ENCODE measurements at regions not wholly inside any gene's neighbourhood (a gene's known extent, or its start where the extent isn't known, plus 50 kb on each side); places are given as distances from the start of the nearest gene placed in this dataset.

DNA sequence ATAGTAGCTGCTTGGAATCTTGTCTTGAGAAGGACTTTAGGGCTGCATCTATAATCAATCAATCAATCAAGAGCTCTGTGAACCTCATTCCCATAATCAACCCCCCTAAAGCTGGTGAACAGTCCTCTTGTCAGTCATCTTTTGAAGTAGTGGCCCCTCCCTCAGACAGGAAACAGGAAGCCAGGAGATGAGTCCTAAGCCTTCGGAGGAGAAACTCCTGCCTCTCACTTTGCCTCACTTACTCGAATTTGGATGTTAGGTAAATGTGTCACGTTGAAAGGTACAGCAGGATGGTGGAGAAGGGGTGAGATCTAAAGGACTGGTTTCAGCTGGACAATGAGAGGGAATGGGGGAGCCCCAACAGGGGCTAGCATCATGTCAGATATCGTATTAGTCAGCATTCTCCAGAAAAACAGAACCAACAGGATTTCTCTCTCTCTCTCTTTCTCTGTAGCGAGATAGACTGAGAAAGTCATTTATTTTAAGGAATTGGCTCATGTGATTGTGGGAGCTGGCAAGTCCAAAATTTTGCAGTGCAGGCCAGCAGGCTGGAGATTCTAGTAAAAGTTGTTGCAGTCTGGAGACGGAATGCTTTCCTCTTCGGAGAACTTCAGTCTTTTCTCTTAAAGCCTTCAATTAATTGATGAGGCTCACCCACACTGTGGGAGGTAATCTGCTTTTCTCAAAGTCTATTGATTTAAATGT lies 144.4 kb upstream of the PWP1 start:
- no peak overlapping the region for H3K4me3 ChIP-seq (ENCODE audit: low read length in 2 of 2)
- no peaks in the 10 kb centered on the region for H3K27me3 ChIP-seq (ENCODE audit: control insufficient read depth in 2 of 2, insufficient read depth in 1 of 2, low read length in 1 of 2)
- H3K9me3 ChIP-seq (ENCODE audit: control insufficient read depth in 2 of 2, insufficient read depth in 1 of 2, low read length in 1 of 2), result no peaks in the 10 kb centered on the region
- H3K4me1 ChIP-seq (ENCODE audit: control insufficient read depth in 2 of 2, insufficient read depth in 2 of 2, low read length in 2 of 2), result no peaks in the 10 kb centered on the region
- no peak for DNase-seq (ENCODE audit: low read depth in 6 of 9, low spot score in 9 of 9)
- WGBS, result 88% methylated on average over 7 of the region's 7 CpGs
- no peaks in the 10 kb centered on the region for H3K36me3 ChIP-seq (ENCODE audit: control insufficient read depth in 2 of 2, insufficient read depth in 2 of 2, low read length in 1 of 2)
- no peak overlapping the region for H3K27ac ChIP-seq (ENCODE audit: low read depth in 1 of 2, low read length in 1 of 2)

DNA sequence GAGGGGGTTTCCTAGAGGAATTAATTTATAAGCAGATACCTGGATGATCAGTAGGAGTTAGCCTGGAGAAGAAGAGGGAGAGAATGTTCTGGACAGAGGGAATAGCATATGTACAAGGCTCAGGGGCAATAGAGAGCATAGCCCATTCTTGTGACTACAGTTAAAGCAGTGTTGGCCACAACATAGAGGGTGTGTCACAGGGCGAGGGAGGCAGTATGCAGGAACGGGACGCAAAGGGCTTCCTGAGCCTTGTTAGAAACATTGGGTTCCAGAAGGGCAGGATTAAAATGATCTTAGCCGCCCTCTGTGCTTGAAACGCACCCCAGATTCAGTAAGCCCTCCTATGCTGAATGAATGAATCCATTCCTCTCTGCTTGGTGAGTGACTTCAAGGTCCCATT lies 142.2 kb upstream of the PWP1 start:
- no peaks in the 10 kb centered on the region for H3K4me1 ChIP-seq (ENCODE audit: control insufficient read depth in 2 of 2, insufficient read depth in 2 of 2, low read length in 2 of 2)
- H3K9me3 ChIP-seq (ENCODE audit: control insufficient read depth in 2 of 2, insufficient read depth in 1 of 2, low read length in 1 of 2), result no peaks in the 10 kb centered on the region
- H3K4me3 ChIP-seq (ENCODE audit: low read length in 2 of 2), result no peak overlapping the region
- no peak for DNase-seq (ENCODE audit: low read depth in 6 of 9, low spot score in 9 of 9)
- H3K27ac ChIP-seq (ENCODE audit: low read depth in 1 of 2, low read length in 1 of 2), result no peak overlapping the region
- 97% methylated on average over 5 of the region's 5 CpGs for WGBS
- no peaks in the 10 kb centered on the region for H3K36me3 ChIP-seq (ENCODE audit: control insufficient read depth in 2 of 2, insufficient read depth in 2 of 2, low read length in 1 of 2)
- no peaks in the 10 kb centered on the region for H3K27me3 ChIP-seq (ENCODE audit: control insufficient read depth in 2 of 2, insufficient read depth in 1 of 2, low read length in 1 of 2)

DNA sequence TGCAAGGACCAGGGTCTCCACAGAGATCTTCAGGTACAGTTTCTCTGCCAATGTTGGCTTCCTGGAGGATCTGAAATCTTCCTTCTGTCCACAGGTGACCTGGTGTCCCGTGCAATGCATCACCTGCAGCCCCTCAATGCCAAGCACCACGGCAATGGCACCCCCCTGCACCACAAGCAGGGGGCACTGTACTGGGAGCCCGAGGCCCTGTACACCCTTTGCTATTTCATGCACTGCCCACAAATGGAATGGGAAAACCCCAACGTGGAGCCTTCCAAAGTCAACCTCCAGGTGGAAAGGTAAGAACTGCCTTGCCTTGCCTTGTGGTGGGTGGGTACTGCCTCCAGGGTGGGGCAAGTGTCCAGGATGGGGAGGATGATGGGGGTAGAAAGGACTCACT lies 141.8 kb upstream of the PWP1 start:
- WGBS, result 96% methylated on average over 4 of the region's 4 CpGs
- no peak for DNase-seq (ENCODE audit: low read depth in 6 of 9, low spot score in 9 of 9)
- Histone ChIP-seq H3K27ac (ENCODE audit: low read depth in 1 of 2, low read length in 1 of 2) (no peak overlapping the region), H3K36me3 (ENCODE audit: control insufficient read depth in 2 of 2, insufficient read depth in 2 of 2, low read length in 1 of 2) (no peaks in the 10 kb centered on the region), H3K4me1 (ENCODE audit: control insufficient read depth in 2 of 2, insufficient read depth in 2 of 2, low read length in 2 of 2) (no peaks in the 10 kb centered on the region), H3K27me3 (ENCODE audit: control insufficient read depth in 2 of 2, insufficient read depth in 1 of 2, low read length in 1 of 2) (no peaks in the 10 kb centered on the region), H3K4me3 (ENCODE audit: low read length in 2 of 2) (no peak overlapping the region), H3K9me3 (ENCODE audit: control insufficient read depth in 2 of 2, insufficient read depth in 1 of 2, low read length in 1 of 2) (no peaks in the 10 kb centered on the region)

DNA sequence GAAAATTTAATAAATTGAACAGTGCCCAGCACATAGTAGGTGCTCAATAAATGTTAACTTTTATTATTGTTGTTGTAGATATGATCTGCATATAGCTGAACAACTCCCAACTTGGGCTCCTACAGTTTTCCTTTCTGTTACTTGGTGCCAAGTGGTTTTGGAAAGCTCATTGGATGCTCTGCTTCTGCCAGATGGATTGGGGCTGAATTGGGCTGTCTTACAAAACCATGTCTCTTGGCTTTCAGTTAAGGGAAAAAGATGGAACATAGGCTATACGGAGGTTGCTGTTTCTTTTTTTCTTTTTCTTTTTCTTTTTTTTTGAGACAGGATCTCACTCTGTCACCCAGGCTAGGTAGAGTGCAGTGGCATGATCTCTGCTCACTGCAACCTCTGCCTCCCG lies 140.7 kb upstream of the PWP1 start:
- no peak for DNase-seq (ENCODE audit: low read depth in 6 of 9, low spot score in 9 of 9)
- WGBS, result 93% methylated on average over 2 of the region's 2 CpGs
- Histone ChIP-seq H3K4me1 (ENCODE audit: control insufficient read depth in 2 of 2, insufficient read depth in 2 of 2, low read length in 2 of 2) (no peaks in the 10 kb centered on the region), H3K36me3 (ENCODE audit: control insufficient read depth in 2 of 2, insufficient read depth in 2 of 2, low read length in 1 of 2) (no peaks in the 10 kb centered on the region), H3K9me3 (ENCODE audit: control insufficient read depth in 2 of 2, insufficient read depth in 1 of 2, low read length in 1 of 2) (no peaks in the 10 kb centered on the region), H3K27me3 (ENCODE audit: control insufficient read depth in 2 of 2, insufficient read depth in 1 of 2, low read length in 1 of 2) (no peaks in the 10 kb centered on the region), H3K27ac (ENCODE audit: low read depth in 1 of 2, low read length in 1 of 2) (no peak overlapping the region), H3K4me3 (ENCODE audit: low read length in 2 of 2) (no peak overlapping the region)

DNA sequence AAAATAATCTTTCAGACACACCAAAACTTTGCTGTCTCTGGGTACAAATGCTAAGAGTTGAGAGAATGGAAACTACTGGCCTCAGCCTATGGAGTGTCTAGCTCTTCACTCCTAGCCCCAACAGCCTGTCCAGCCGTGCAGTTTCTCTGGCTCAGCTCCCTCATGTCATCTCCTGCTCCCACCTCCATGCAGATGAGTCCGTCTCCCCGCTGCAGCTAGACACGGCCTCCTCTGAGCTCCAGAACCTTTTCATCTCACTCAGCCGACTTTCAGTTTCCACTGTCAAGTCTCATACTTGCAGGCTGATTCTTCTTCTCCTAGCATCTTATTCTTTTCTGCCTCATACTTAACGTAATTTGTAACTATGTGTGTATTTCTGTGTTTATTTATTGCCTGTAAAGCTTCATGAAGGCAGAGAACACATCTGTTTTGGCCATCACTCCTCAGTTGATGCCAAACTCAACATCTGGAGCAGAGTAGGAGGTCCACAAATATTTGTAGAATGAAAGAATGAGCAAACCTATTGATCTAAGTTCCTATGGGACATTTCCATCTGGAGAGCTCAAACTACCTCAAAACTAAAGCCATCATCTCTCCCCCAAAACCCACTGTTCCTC lies 139.8 kb upstream of the PWP1 start:
- no peaks in the 10 kb centered on the region for H3K9me3 ChIP-seq (ENCODE audit: control insufficient read depth in 2 of 2, insufficient read depth in 1 of 2, low read length in 1 of 2)
- DNase-seq (ENCODE audit: low read depth in 6 of 9, low spot score in 9 of 9), result no peak
- no peaks in the 10 kb centered on the region for H3K27me3 ChIP-seq (ENCODE audit: control insufficient read depth in 2 of 2, insufficient read depth in 1 of 2, low read length in 1 of 2)
- no peak overlapping the region for H3K4me3 ChIP-seq (ENCODE audit: low read length in 2 of 2)
- no peak overlapping the region for H3K27ac ChIP-seq (ENCODE audit: low read depth in 1 of 2, low read length in 1 of 2)
- no peaks in the 10 kb centered on the region for H3K36me3 ChIP-seq (ENCODE audit: control insufficient read depth in 2 of 2, insufficient read depth in 2 of 2, low read length in 1 of 2)
- 95% methylated on average over 6 of the region's 6 CpGs for WGBS
- no peaks in the 10 kb centered on the region for H3K4me1 ChIP-seq (ENCODE audit: control insufficient read depth in 2 of 2, insufficient read depth in 2 of 2, low read length in 2 of 2)

DNA sequence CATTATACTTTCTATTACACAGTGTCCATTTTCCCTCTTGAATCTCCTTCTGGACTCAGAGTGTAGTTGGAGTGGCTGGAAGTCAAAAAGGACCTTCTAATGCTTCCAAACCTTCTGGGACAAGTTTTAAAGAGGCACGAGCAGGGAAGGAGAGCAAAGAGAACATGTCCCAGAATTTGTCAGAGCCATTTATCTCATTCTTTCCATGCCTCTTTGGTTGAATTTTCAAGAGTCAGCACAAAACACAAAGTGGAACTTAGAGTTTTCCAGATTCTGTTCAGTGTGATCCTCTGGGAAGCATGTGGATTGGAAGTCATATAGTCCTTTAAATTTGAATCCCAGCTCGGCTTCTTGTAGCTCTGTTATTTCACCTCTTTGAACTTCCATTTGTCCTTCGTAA lies 138.2 kb upstream of the PWP1 start:
- H3K36me3 ChIP-seq (ENCODE audit: control insufficient read depth in 2 of 2, insufficient read depth in 2 of 2, low read length in 1 of 2), result no peaks in the 10 kb centered on the region
- H3K27ac ChIP-seq (ENCODE audit: low read depth in 1 of 2, low read length in 1 of 2), result no peak overlapping the region
- H3K27me3 ChIP-seq (ENCODE audit: control insufficient read depth in 2 of 2, insufficient read depth in 1 of 2, low read length in 1 of 2), result no peaks in the 10 kb centered on the region
- no peaks in the 10 kb centered on the region for H3K9me3 ChIP-seq (ENCODE audit: control insufficient read depth in 2 of 2, insufficient read depth in 1 of 2, low read length in 1 of 2)
- no peak for DNase-seq (ENCODE audit: low read depth in 6 of 9, low spot score in 9 of 9)
- WGBS, result 96% methylated on average over 3 of the region's 3 CpGs
- no peak overlapping the region for H3K4me3 ChIP-seq (ENCODE audit: low read length in 2 of 2)
- H3K4me1 ChIP-seq (ENCODE audit: control insufficient read depth in 2 of 2, insufficient read depth in 2 of 2, low read length in 2 of 2), result no peaks in the 10 kb centered on the region

DNA sequence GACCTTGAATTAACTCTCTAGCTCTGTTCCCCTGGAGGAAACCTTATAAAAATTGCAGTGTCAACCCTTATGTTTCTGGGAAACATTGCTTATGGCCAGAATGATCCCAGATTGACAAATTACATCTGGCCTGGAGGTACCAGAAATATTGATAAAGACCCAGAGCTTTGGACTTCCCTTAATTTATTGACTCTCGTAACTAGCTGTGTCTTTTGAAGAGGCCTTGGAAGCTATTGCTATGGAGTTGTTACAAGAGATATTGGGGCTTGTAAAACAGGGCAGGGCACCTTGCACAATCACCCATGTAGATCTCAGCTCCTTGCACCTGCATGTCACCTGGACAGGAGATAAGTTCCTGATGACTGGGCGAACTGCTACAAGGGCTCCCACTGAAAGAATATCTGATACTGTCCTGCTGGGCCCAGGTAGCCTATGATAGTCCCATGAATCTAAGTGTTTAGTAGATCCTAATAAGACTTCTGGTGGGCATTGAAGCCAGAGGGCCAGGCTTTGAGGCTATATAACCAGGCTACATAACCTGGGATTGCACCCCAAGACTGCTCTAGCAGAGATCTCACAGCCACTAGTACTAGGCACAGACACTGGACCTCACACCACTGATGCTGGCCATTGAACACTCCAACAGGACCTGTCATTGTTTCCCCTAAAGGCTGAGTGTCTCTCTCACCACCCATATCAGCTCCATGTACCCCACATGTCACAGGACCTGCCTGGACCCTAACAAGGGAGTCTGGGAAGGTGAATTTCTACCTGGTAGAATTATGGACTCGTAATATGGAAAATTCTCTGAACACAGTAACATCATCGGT lies 135.7 kb upstream of the PWP1 start:
- no peak overlapping the region for H3K27ac ChIP-seq (ENCODE audit: low read depth in 1 of 2, low read length in 1 of 2)
- H3K4me3 ChIP-seq (ENCODE audit: low read length in 2 of 2), result no peak overlapping the region
- H3K4me1 ChIP-seq (ENCODE audit: control insufficient read depth in 2 of 2, insufficient read depth in 2 of 2, low read length in 2 of 2), result no peaks in the 10 kb centered on the region
- H3K9me3 ChIP-seq (ENCODE audit: control insufficient read depth in 2 of 2, insufficient read depth in 1 of 2, low read length in 1 of 2), result no peaks in the 10 kb centered on the region
- H3K27me3 ChIP-seq (ENCODE audit: control insufficient read depth in 2 of 2, insufficient read depth in 1 of 2, low read length in 1 of 2), result no peaks in the 10 kb centered on the region
- H3K36me3 ChIP-seq (ENCODE audit: control insufficient read depth in 2 of 2, insufficient read depth in 2 of 2, low read length in 1 of 2), result peaks cover 0 to 3% of the 10 kb centered on the region in 2 donors
- 97% methylated on average over 4 of the region's 4 CpGs for WGBS
- DNase-seq (ENCODE audit: low read depth in 6 of 9, low spot score in 9 of 9), result no peak

DNA sequence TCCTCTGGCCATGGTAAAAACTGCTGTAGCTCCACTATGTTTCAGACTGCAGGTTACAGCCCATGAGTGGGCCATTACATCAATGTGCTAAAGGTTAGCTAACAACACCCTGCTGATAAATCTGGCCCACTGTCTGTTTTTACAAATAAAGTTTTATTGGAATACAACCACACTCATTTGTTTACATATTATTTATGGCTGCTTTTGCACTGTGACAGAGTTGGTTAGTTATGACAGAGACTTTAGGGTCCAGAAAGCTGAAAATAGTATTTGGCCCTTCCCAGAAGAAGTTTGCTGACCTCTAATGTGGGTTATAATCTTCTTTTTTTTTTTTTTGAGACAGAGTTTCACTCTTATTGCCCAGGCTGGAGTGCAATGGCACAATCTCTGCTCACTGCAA lies 134.2 kb upstream of the PWP1 start:
- Histone ChIP-seq H3K27ac (ENCODE audit: low read depth in 1 of 2, low read length in 1 of 2) (no peak overlapping the region), H3K9me3 (ENCODE audit: control insufficient read depth in 2 of 2, insufficient read depth in 1 of 2, low read length in 1 of 2) (no peaks in the 10 kb centered on the region), H3K4me1 (ENCODE audit: control insufficient read depth in 2 of 2, insufficient read depth in 2 of 2, low read length in 2 of 2) (no peaks in the 10 kb centered on the region), H3K27me3 (ENCODE audit: control insufficient read depth in 2 of 2, insufficient read depth in 1 of 2, low read length in 1 of 2) (no peaks in the 10 kb centered on the region), H3K36me3 (ENCODE audit: control insufficient read depth in 2 of 2, insufficient read depth in 2 of 2, low read length in 1 of 2) (peaks cover 0 to 7% of the 10 kb centered on the region in 2 donors), H3K4me3 (ENCODE audit: low read length in 2 of 2) (no peak overlapping the region)
- DNase-seq (ENCODE audit: low read depth in 6 of 9, low spot score in 9 of 9), result no peak

DNA sequence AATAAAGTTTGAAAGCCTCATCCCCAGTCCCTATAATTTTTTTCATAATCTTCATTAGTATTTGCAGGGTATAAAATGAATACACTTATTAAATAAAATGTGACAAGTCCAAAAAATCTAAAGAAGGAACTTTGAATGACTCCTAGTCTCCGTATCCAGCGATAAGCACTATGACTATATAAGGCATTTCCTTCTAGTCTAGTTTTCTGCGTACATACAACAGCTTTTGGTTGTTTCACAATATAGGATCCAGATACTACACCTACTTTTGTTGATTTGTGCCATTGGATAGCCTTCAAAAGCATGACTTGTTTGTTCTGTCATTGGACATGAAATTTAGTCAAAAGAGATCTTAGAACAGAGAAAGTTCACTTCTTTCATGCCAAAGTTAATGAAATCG lies 133.3 kb upstream of the PWP1 start:
- Histone ChIP-seq H3K27me3 (ENCODE audit: control insufficient read depth in 2 of 2, insufficient read depth in 1 of 2, low read length in 1 of 2) (no peaks in the 10 kb centered on the region), H3K9me3 (ENCODE audit: control insufficient read depth in 2 of 2, insufficient read depth in 1 of 2, low read length in 1 of 2) (no peaks in the 10 kb centered on the region), H3K36me3 (ENCODE audit: control insufficient read depth in 2 of 2, insufficient read depth in 2 of 2, low read length in 1 of 2) (peaks cover 0 to 7% of the 10 kb centered on the region in 2 donors), H3K27ac (ENCODE audit: low read depth in 1 of 2, low read length in 1 of 2) (no peak overlapping the region), H3K4me1 (ENCODE audit: control insufficient read depth in 2 of 2, insufficient read depth in 2 of 2, low read length in 2 of 2) (no peaks in the 10 kb centered on the region), H3K4me3 (ENCODE audit: low read length in 2 of 2) (no peak overlapping the region)
- DNase-seq (ENCODE audit: low read depth in 6 of 9, low spot score in 9 of 9), result no peak
- 96% methylated on average over 4 of the region's 4 CpGs for WGBS
